ENCODE measurements at regions not wholly inside any gene's neighbourhood (a gene's known extent, or its start where the extent isn't known, plus 50 kb on each side); places are given as distances from the start of the nearest gene placed in this dataset.

DNA sequence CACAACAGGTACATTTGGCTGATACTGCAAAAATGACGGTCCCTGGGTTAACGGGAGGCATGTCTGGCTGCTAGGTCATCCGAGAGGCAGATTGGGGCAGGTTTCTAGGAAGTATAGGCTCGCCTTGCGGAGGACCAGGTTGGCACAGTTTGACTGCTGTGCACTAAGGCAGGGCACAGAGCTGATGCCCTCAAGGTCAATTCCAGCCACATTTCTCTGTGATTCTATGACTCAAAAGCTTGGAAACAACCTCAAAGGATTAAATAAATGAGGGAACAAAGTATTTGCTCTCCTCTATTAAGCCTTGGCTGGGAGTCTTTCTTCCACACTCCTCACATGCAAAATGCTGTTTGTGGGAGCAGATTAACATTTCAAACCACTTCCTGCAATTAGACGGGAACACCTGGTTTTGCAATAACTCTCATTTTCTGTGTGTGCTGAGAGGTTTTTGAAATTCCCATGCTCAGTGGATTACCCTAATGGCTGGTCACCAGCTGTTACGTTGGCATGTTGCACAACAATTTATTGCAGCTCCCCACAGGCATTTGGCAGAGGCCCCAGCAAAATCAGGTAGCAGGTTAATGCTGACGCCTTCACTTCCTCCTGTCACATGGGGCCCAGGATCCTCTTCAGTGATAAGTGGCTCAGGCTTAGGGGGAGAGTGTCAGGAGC is 61.0 kb upstream of the PLET1 start:
- TF ChIP-seq, protein P1, sequence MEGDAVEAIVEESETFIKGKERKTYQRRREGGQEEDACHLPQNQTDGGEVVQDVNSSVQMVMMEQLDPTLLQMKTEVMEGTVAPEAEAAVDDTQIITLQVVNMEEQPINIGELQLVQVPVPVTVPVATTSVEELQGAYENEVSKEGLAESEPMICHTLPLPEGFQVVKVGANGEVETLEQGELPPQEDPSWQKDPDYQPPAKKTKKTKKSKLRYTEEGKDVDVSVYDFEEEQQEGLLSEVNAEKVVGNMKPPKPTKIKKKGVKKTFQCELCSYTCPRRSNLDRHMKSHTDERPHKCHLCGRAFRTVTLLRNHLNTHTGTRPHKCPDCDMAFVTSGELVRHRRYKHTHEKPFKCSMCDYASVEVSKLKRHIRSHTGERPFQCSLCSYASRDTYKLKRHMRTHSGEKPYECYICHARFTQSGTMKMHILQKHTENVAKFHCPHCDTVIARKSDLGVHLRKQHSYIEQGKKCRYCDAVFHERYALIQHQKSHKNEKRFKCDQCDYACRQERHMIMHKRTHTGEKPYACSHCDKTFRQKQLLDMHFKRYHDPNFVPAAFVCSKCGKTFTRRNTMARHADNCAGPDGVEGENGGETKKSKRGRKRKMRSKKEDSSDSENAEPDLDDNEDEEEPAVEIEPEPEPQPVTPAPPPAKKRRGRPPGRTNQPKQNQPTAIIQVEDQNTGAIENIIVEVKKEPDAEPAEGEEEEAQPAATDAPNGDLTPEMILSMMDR (IDR thresholded peaks at IDR 0.05) = no peak
- TF ChIP-seq POLR2A (IDR thresholded peaks at IDR 0.05) = no peak

All from breast epithelium (tissue), 3 donors.